B cell (primary cell): ENCODE measurements at regions not wholly inside any gene's neighbourhood (a gene's known extent, or its start where the extent isn't known, plus 50 kb on each side); places are given as distances from the start of the nearest gene placed in this dataset.

Experiments used
- ATAC-seq: fragments of 200-7000 bp; cut with Tn5 transposase; one replicate; pipeline ENCODE4 v1.10.0; 2021; ENCODE audit warnings: low read depth, mild to moderate bottlenecking, moderate number of reproducible peaks, moderate library complexity
- CTCF ChIA-PET: fragments of 350-600 bp; sonication (Branson Sonifier 250); formaldehyde crosslinking; loops from one replicate; lab custom pipeline; 2021; ENCODE audit warnings: antibody characterized with exemption, inconsistent platforms; lab: Charles Lee
- POLR2A ChIA-PET: fragments of 350-600 bp; sonication (Branson Sonifier 250); formaldehyde crosslinking; loops from one replicate; lab custom pipeline; 2021; ENCODE audit warnings: antibody characterized with exemption; lab: Charles Lee
- DNase-seq: peaks from one replicate; pipeline ENCODE4 v3.0.0; 2013
- H2AFZ ChIP-seq: 2 replicates; pipeline ENCODE4 v1.6.1; 2012; ENCODE audit warnings: mild to moderate bottlenecking, low read depth, low read length; ENCODE audit not compliant: insufficient read depth, poor library complexity, severe bottlenecking
- H3K27ac ChIP-seq, 2 donors: 1 replicate in 1 of 2; 2 replicates in 1 of 2; pipeline ENCODE4 v1.5.1; 2012 to 2013; ENCODE audit warnings: low read length in 2 of 2, mild to moderate bottlenecking in 2 of 2, moderate library complexity in 1 of 2
- H3K27me3 ChIP-seq, 4 experiments: fragments of 200-600 bp in 1 of 4; sonication (generic) in 1 of 4; replicated peaks in 1 of 4; 1 replicate in 2 of 4; 2 replicates in 2 of 4; pipeline versions ENCODE4 v1.6.1 to v1.7.0; 2013 to 2016; ENCODE audit warnings: low read length in 3 of 4, mild to moderate bottlenecking in 2 of 4, mixed read lengths in 1 of 4, moderate library complexity in 1 of 4; ENCODE audit not compliant: insufficient read depth in 4 of 4, control insufficient read depth in 3 of 4; ENCODE audit errors: control extremely low read depth in 1 of 4
- H3K36me3 ChIP-seq, 2 experiments: replicated peaks in 1 of 2; 1 replicate in 1 of 2; 2 replicates in 1 of 2; pipeline versions ENCODE4 v1.6.1 to v1.7.1; 2013; ENCODE audit warnings: low read length in 1 of 2; ENCODE audit not compliant: insufficient read depth in 2 of 2, control insufficient read depth in 1 of 2; ENCODE audit errors: control extremely low read depth in 1 of 2, extremely low read depth in 1 of 2
- H3K4me1 ChIP-seq, 2 donors: fragments of 200-600 bp in 1 of 2; sonication (generic) in 1 of 2; 1 replicate in 1 of 2; 2 replicates in 1 of 2; pipeline versions ENCODE4 v1.5.1 to v1.6.1; 2013 to 2017; ENCODE audit warnings: low read length in 2 of 2; ENCODE audit not compliant: control insufficient read depth in 2 of 2, insufficient read depth in 2 of 2
- H3K4me2 ChIP-seq: replicated peaks from 2 replicates; pipeline ENCODE3; 2012; ENCODE audit warnings: mild to moderate bottlenecking, low read depth, low read length; ENCODE audit not compliant: poor library complexity, severe bottlenecking
- H3K4me3 ChIP-seq, 5 experiments: fragments of 200-600 bp in 1 of 5; sonication (generic) in 1 of 5; 1 replicate in 3 of 5; 2 replicates in 2 of 5; pipeline versions ENCODE4 v1.5.1 to v1.7.0; 2011 to 2016; ENCODE audit warnings: low read length in 4 of 5, mild to moderate bottlenecking in 4 of 5, low read depth in 2 of 5, control low read depth in 1 of 5, moderate library complexity in 1 of 5; ENCODE audit not compliant: insufficient read depth in 1 of 5; ENCODE audit errors: control extremely low read depth in 1 of 5, extremely low read depth in 1 of 5
- H3K79me2 ChIP-seq: fragments of 200-600 bp; sonication (generic); one replicate; pipeline ENCODE4 v1.6.0; 2016; ENCODE audit warnings: low read length; ENCODE audit not compliant: control insufficient read depth, insufficient read depth
- H3K9ac ChIP-seq: fragments of 200-600 bp; sonication (generic); 2 replicates; pipeline ENCODE4 v1.6.1; 2017; ENCODE audit warnings: mild to moderate bottlenecking, low read length, moderate library complexity
- H3K9me3 ChIP-seq, 3 donors: one replicate each; pipeline versions ENCODE4 v1.6.1 to v1.7.1; 2013; ENCODE audit warnings: low read length in 2 of 3; ENCODE audit not compliant: control insufficient read depth in 2 of 3, insufficient read depth in 1 of 3; ENCODE audit errors: control extremely low read depth in 1 of 3
- H4K20me1 ChIP-seq: 2 replicates; pipeline ENCODE4 v1.6.0; 2012; ENCODE audit warnings: mild to moderate bottlenecking, low read length; ENCODE audit not compliant: insufficient read depth, control insufficient read depth, poor library complexity, severe bottlenecking
- H3K27ac Mint-ChIP-seq: one replicate; pipeline ENCODE4 v1.8.0; 2021; ENCODE audit warnings: mixed read lengths
- H3K27me3 Mint-ChIP-seq: one replicate; pipeline ENCODE4 v1.8.0; 2021; ENCODE audit warnings: mixed read lengths
- H3K4me1 Mint-ChIP-seq: one replicate; pipeline ENCODE4 v1.8.0; 2021; ENCODE audit warnings: mixed read lengths
- H3K4me3 Mint-ChIP-seq: one replicate; pipeline ENCODE4 v1.8.0; 2021; ENCODE audit warnings: mixed read lengths
- H3K9me3 Mint-ChIP-seq: one replicate; pipeline ENCODE4 v1.8.0; 2022; ENCODE audit warnings: mixed read lengths; ENCODE audit not compliant: insufficient read depth
- EZH2 ChIP-seq: IDR thresholded peaks from 2 replicates; pipeline ENCODE4 v1.6.1; 2012; ENCODE audit warnings: borderline replicate concordance, low read depth, mild to moderate bottlenecking, moderate library complexity, low read length; ENCODE audit not compliant: insufficient read depth, poor library complexity, severe bottlenecking
- WGBS: methylation state at CpG from one replicate; pipeline ENCODE4 v1.1.5; 2013; ENCODE audit warnings: missing lambda C conversion rate; ENCODE audit not compliant: insufficient coverage; 5-methylcytosine and 5-hydroxymethylcytosine counted together
- intact Hi-C: fragments of 100-400 bp; cut with micrococcal nuclease; formaldehyde crosslinking; loops from one replicate; pipeline ENCODE4 v1.10.0; 2022
- TF ChIP-seq, protein P1 (sequence below): fragments of 200-600 bp; IDR thresholded peaks from one replicate; pipeline ENCODE4 v1.8.0; 2022; ENCODE audit warnings: antibody characterized with exemption, mild to moderate bottlenecking

DNA sequence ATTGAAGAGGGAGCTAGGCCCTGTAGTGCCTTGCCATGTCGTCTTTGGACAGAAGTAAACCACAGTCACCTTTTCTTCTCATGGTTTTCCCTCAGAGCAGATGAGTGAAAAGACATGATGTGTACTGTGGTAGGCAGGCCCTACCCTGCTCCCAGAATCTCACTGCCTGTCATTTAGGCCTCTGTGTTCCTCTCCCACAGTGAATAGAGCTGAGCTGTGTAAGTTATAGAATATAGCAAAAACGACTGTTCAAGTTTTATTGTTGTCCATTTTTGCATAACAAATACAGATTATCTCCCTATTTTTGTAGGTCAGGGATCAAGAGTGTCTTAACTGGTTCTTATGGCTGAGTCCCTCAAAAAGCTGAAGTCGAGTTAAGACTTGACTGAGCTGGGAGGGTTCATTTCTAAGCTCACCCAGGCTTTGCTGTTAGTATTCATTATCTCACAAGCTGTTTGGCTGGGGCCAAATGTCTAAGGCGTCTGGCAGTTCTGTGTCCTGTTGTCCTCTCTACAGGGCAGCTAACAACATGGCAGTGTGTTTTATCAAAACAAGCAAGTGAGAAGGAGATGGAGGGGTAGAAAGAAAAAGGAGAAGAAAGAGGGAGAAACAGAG lies 780.9 kb upstream of the POM121L12 start:
- Mint-ChIP-seq H3K4me1 (no peaks in the 10 kb centered on the region), H3K27me3 (no peaks in the 10 kb centered on the region), H3K27ac (no peak overlapping the region), H3K9me3 (peaks cover 2% of the 10 kb centered on the region), H3K4me3 (no peak overlapping the region)
- Histone ChIP-seq H3K4me1 (no peaks in the 10 kb centered on the region), H3K27ac (no peak overlapping the region), H3K27me3 (no peaks in the 10 kb centered on the region), H3K9ac (no peak overlapping the region), H4K20me1 (no peaks in the 10 kb centered on the region), H3K9me3 (peaks cover 0 to 6% (median 0%) of the 10 kb centered on the region in 3 donors), H3K79me2 (no peaks in the 10 kb centered on the region), H3K4me2 (no peak overlapping the region), H3K4me3 (no peak overlapping the region), H2AFZ (no peak overlapping the region), H3K36me3 (no peaks in the 10 kb centered on the region)
- POLR2A ChIA-PET: no interaction called here
- no CpG with 5 or more reads among the region's 4 CpGs for WGBS
- intact Hi-C loops: no loop called here
- no peak for TF ChIP-seq EZH2
- TF ChIP-seq, protein P1, sequence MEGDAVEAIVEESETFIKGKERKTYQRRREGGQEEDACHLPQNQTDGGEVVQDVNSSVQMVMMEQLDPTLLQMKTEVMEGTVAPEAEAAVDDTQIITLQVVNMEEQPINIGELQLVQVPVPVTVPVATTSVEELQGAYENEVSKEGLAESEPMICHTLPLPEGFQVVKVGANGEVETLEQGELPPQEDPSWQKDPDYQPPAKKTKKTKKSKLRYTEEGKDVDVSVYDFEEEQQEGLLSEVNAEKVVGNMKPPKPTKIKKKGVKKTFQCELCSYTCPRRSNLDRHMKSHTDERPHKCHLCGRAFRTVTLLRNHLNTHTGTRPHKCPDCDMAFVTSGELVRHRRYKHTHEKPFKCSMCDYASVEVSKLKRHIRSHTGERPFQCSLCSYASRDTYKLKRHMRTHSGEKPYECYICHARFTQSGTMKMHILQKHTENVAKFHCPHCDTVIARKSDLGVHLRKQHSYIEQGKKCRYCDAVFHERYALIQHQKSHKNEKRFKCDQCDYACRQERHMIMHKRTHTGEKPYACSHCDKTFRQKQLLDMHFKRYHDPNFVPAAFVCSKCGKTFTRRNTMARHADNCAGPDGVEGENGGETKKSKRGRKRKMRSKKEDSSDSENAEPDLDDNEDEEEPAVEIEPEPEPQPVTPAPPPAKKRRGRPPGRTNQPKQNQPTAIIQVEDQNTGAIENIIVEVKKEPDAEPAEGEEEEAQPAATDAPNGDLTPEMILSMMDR: no peak
- DNase-seq: no peak
- CTCF ChIA-PET: no interaction called here
- ATAC-seq: no peak

DNA sequence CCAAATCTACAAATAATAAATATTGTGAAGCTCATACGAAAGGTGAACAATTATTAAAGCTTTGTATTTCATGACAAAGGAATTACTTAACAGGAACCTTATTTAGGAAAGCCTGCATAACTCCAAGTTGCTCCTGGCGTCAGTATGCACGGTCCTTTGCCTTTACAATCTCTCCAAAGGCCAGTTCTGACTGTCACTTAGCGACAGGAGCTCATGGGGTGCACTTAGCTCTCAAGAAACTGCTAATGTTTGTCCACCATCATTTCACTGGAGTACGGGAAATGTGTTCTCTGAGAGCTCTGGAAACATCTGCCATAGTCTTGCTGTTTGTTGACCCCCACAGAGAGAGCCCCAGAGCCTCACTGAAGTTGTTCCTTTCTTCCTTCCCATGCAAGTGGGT lies 781.5 kb upstream of the POM121L12 start:
- no peaks in the 10 kb centered on the region for H3K4me1 ChIP-seq
- no peaks in the 10 kb centered on the region for H3K36me3 ChIP-seq
- peaks cover 0 to 6% (median 0%) of the 10 kb centered on the region in 3 donors for H3K9me3 ChIP-seq
- Mint-ChIP-seq H3K4me1 (no peaks in the 10 kb centered on the region), H3K4me3 (no peak overlapping the region), H3K27ac (no peak overlapping the region), H3K9me3 (peaks cover 2% of the 10 kb centered on the region), H3K27me3 (no peaks in the 10 kb centered on the region)
- H3K27ac ChIP-seq: no peak overlapping the region
- DNase-seq (no peak), ATAC-seq (no peak)
- no peak overlapping the region for H3K9ac ChIP-seq
- intact Hi-C loops: no loop called here
- TF ChIP-seq, protein P1: no peak
- TF ChIP-seq EZH2: no peak
- CTCF ChIA-PET: no interaction called here
- H3K79me2 ChIP-seq: no peaks in the 10 kb centered on the region
- H3K4me2 ChIP-seq: no peak overlapping the region
- H3K4me3 ChIP-seq: no peak overlapping the region
- no peaks in the 10 kb centered on the region for H3K27me3 ChIP-seq
- no peaks in the 10 kb centered on the region for H4K20me1 ChIP-seq
- no peak overlapping the region for H2AFZ ChIP-seq
- POLR2A ChIA-PET: no interaction called here
- WGBS: 79% methylated on average over 4 of the region's 5 CpGs
